SK-N-SH (cell line): ENCODE measurements at regions not wholly inside any gene's neighbourhood (a gene's known extent, or its start where the extent isn't known, plus 50 kb on each side); places are given as distances from the start of the nearest gene placed in this dataset.

Experiments used
- CTCF ChIA-PET: fragments of 300-600, 350-600 bp; formaldehyde crosslinking; extraction: SDS; loops from one replicate; lab custom pipeline; 2021; lab: Yijun Ruan, JAX
- POLR2A ChIA-PET: fragments of 350-600 bp; sonication (Branson Sonifier 250); formaldehyde crosslinking; extraction: SDS; loops from one replicate; lab custom pipeline; 2020; ENCODE audit warnings: antibody characterized with exemption, inconsistent platforms; lab: Yijun Ruan, JAX
- DNase-seq: peaks from one replicate; pipeline ENCODE4 v3.0.0; 2012
- H2AFZ ChIP-seq: fragments of 200-600 bp; sonication (generic); 2 replicates; pipeline ENCODE4 v1.8.1; 2016; ENCODE audit warnings: antibody characterized with exemption, mild to moderate bottlenecking, low read depth
- H3F3A ChIP-seq: fragments of 200-600 bp; sonication (generic); replicated peaks from 2 replicates; pipeline ENCODE3; 2016; ENCODE audit warnings: antibody characterized with exemption, mild to moderate bottlenecking; ENCODE audit not compliant: insufficient read depth
- H3K27ac ChIP-seq, 2 experiments: fragments of 200-500 bp in 1 of 2; fragments of 200-600 bp in 1 of 2; sonication (Bioruptor generic) in 1 of 2; sonication (generic), shearing (Covaris generic) in 1 of 2; 2 replicates each; pipeline versions ENCODE4 v1.5.1 to v1.6.1; 2014 to 2016; ENCODE audit warnings: low read depth in 2 of 2, inconsistent platforms in 1 of 2, low read length in 1 of 2, mild to moderate bottlenecking in 1 of 2, mixed read lengths in 1 of 2
- H3K27me3 ChIP-seq: fragments of 200-600 bp; sonication (generic), shearing (Covaris generic); 2 replicates; pipeline ENCODE4 v1.6.1; 2016; ENCODE audit warnings: mixed run types; ENCODE audit not compliant: insufficient read depth
- H3K36me3 ChIP-seq, 2 experiments: fragments of 200-500 bp in 1 of 2; fragments of 200-600 bp in 1 of 2; sonication (Bioruptor generic) in 1 of 2; sonication (generic) in 1 of 2; replicated peaks in 1 of 2; 2 replicates each; pipeline versions ENCODE3 to v1.5.1; 2014 to 2016; ENCODE audit warnings: low read length in 1 of 2, mild to moderate bottlenecking in 1 of 2; ENCODE audit not compliant: insufficient read depth in 2 of 2, control insufficient read depth in 1 of 2
- H3K4me1 ChIP-seq, 2 experiments: fragments of 200-500 bp in 1 of 2; fragments of 200-600 bp in 1 of 2; sonication (Bioruptor generic) in 1 of 2; sonication (generic), shearing (Covaris generic) in 1 of 2; 2 replicates each; pipeline versions ENCODE4 v1.5.1 to v1.6.1; 2014 to 2016; ENCODE audit warnings: low read depth in 1 of 2, low read length in 1 of 2, mixed run types in 1 of 2; ENCODE audit not compliant: insufficient read depth in 2 of 2, control insufficient read depth in 1 of 2
- H3K4me2 ChIP-seq: fragments of 200-600 bp; sonication (generic), shearing (Covaris generic); 2 replicates; pipeline ENCODE4 v1.6.1; 2017; ENCODE audit warnings: mixed run types
- H3K4me3 ChIP-seq, 2 experiments: fragments of 200-500 bp in 1 of 2; fragments of 200-600 bp in 1 of 2; sonication (Bioruptor generic) in 1 of 2; sonication (generic), shearing (Covaris generic) in 1 of 2; 2 replicates each; pipeline versions ENCODE4 v1.5.1 to v1.8.1; 2014 to 2016; ENCODE audit warnings: low read depth in 2 of 2, inconsistent platforms in 1 of 2, low read length in 1 of 2, mild to moderate bottlenecking in 1 of 2, mixed read lengths in 1 of 2, moderate library complexity in 1 of 2
- H3K79me2 ChIP-seq: fragments of 200-600 bp; sonication (generic); 2 replicates; pipeline ENCODE4 v1.8.1; 2017; ENCODE audit warnings: mild to moderate bottlenecking; ENCODE audit not compliant: insufficient read depth
- H3K9ac ChIP-seq: fragments of 200-600 bp; sonication (generic); 2 replicates; pipeline ENCODE4 v1.6.1; 2017; ENCODE audit warnings: mixed run types
- H3K9me2 ChIP-seq: fragments of 200-600 bp; sonication (generic); 2 replicates; pipeline ENCODE4 v1.6.1; 2017; ENCODE audit warnings: mixed run types
- H3K9me3 ChIP-seq: fragments of 200-600 bp; sonication (generic); 2 replicates; pipeline ENCODE4 v1.6.1; 2017; ENCODE audit warnings: mixed run types, mild to moderate bottlenecking, moderate library complexity
- H4K20me1 ChIP-seq: fragments of 200-600 bp; sonication (generic); 2 replicates; pipeline ENCODE4 v1.6.1; 2017; ENCODE audit warnings: mild to moderate bottlenecking, mixed run types; ENCODE audit not compliant: insufficient read depth
- CHD2 ChIP-seq: fragments of 150-350 bp; IDR thresholded peaks from 2 replicates; pipeline ENCODE4 v1.6.1; 2018; ENCODE audit warnings: low read length; ENCODE audit not compliant: partially characterized antibody
- EP300 ChIP-seq, 2 experiments: IDR thresholded peaks; 2 replicates each; pipeline versions ENCODE4 v1.4.0 to v1.6.1; 2012; ENCODE audit warnings: borderline replicate concordance in 1 of 2, low read depth in 1 of 2, low read length in 1 of 2
- FOXJ3 ChIP-seq: sonication (generic); formaldehyde crosslinking; IDR thresholded peaks from 2 replicates; pipeline ENCODE4 v1.5.1; 2020; ENCODE audit warnings: mild to moderate bottlenecking, missing genetic modification reagents
- GABPA ChIP-seq: IDR thresholded peaks from 2 replicates; pipeline ENCODE4 v1.4.0; 2012; ENCODE audit warnings: low read depth, mild to moderate bottlenecking
- JUND ChIP-seq: IDR thresholded peaks from 2 replicates; pipeline ENCODE4 v1.4.0; 2012
- MEF2A ChIP-seq: IDR thresholded peaks from 2 replicates; pipeline ENCODE4 v1.4.0; 2012; ENCODE audit warnings: low read depth, borderline replicate concordance
- NFIC ChIP-seq: IDR thresholded peaks from 2 replicates; pipeline ENCODE4 v1.4.0; 2012; ENCODE audit warnings: borderline replicate concordance
- RXRA ChIP-seq: IDR thresholded peaks from 2 replicates; pipeline ENCODE4 v1.4.0; 2012; ENCODE audit warnings: low read depth, mild to moderate bottlenecking, borderline replicate concordance
- SIN3A ChIP-seq: IDR thresholded peaks from 2 replicates; pipeline ENCODE4 v1.6.1; 2012; ENCODE audit warnings: low read depth, mild to moderate bottlenecking, low read length, moderate library complexity, borderline replicate concordance
- SMC3 ChIP-seq: IDR thresholded peaks from 2 replicates; pipeline ENCODE4 v1.6.1; 2012; ENCODE audit warnings: low read depth, low read length, improper control_type of control experiment
- TEAD4 ChIP-seq: IDR thresholded peaks from 2 replicates; pipeline ENCODE4 v1.4.0; 2012; ENCODE audit warnings: mild to moderate bottlenecking, borderline replicate concordance; ENCODE audit not compliant: insufficient read depth
- WGBS: methylation state at CpG from one replicate; pipeline ENCODE4 v1.1.6; 2017; ENCODE audit warnings: low lambda C conversion rate; 5-methylcytosine and 5-hydroxymethylcytosine counted together
- TF ChIP-seq, protein P1 (sequence below): fragments of 150-350 bp; IDR thresholded peaks from 2 replicates; pipeline ENCODE4 v1.6.1; 2017; ENCODE audit warnings: antibody characterized with exemption, low read length, low read depth, borderline replicate concordance
- TF ChIP-seq, protein P2 (sequence below): fragments of 150-350 bp; IDR thresholded peaks from 2 replicates; pipeline ENCODE4 v1.6.1; 2016; ENCODE audit warnings: mild to moderate bottlenecking, low read depth, low read length
- TF ChIP-seq, protein P3 (sequence below): fragments of 200-600 bp; sonication (generic); IDR thresholded peaks from 2 replicates; pipeline ENCODE4 v1.6.1; 2017; ENCODE audit warnings: antibody characterized with exemption, mild to moderate bottlenecking, moderate library complexity
- TF ChIP-seq, protein P4 (sequence below): IDR thresholded peaks from 2 replicates; pipeline ENCODE4 v1.4.0; 2012; ENCODE audit warnings: low read depth
- TF ChIP-seq, protein P5 (sequence below): IDR thresholded peaks from 2 replicates; pipeline ENCODE4 v1.4.0; 2012; ENCODE audit warnings: low read depth, borderline replicate concordance

DNA sequence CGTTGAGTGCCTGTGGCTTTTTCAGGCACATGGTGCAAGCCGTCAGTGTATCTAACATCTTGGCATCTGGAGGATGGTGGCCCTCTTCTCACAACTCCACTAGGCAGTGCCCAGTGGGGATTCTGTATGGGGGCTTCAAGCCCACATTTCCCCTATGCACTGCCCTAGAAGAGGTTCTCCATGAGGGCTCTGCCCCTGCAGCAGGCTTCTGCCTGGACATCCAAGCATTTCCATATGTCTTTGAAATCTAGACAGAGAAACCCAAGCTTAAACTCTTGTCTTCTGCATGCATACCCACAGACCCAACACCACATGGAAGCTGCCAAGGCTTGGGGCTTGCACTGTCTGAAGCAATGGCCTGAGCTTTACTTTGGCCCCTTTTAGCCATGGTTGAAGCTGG is 146.4 kb downstream of the ARL4A start:
- no peaks in the 10 kb centered on the region for H3K9me3 ChIP-seq
- no peaks in the 10 kb centered on the region for H3K4me1 ChIP-seq
- H3K27me3 ChIP-seq = no peaks in the 10 kb centered on the region
- H3K9me2 ChIP-seq = no peaks in the 10 kb centered on the region
- DNase-seq = no peak
- H3K79me2 ChIP-seq = no peaks in the 10 kb centered on the region
- TF ChIP-seq GABPA (no peak), EP300 (IDR thresholded peaks at IDR 0.05; ENCODE audit: borderline replicate concordance in 1 of 2, low read depth in 1 of 2, low read length in 1 of 2) (no peak), SMC3 (no peak), FOXJ3 (CRISPR knock-in tag) (no peak), JUND (no peak), CHD2 (no peak), NFIC (no peak), SIN3A (no peak), RXRA (no peak), TEAD4 (no peak), MEF2A (no peak)
- TF ChIP-seq, protein P1, sequence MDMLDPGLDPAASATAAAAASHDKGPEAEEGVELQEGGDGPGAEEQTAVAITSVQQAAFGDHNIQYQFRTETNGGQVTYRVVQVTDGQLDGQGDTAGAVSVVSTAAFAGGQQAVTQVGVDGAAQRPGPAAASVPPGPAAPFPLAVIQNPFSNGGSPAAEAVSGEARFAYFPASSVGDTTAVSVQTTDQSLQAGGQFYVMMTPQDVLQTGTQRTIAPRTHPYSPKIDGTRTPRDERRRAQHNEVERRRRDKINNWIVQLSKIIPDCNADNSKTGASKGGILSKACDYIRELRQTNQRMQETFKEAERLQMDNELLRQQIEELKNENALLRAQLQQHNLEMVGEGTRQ = no peak
- TF ChIP-seq, protein P2, sequence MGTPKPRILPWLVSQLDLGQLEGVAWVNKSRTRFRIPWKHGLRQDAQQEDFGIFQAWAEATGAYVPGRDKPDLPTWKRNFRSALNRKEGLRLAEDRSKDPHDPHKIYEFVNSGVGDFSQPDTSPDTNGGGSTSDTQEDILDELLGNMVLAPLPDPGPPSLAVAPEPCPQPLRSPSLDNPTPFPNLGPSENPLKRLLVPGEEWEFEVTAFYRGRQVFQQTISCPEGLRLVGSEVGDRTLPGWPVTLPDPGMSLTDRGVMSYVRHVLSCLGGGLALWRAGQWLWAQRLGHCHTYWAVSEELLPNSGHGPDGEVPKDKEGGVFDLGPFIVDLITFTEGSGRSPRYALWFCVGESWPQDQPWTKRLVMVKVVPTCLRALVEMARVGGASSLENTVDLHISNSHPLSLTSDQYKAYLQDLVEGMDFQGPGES = no peak
- TF ChIP-seq, protein P3, sequence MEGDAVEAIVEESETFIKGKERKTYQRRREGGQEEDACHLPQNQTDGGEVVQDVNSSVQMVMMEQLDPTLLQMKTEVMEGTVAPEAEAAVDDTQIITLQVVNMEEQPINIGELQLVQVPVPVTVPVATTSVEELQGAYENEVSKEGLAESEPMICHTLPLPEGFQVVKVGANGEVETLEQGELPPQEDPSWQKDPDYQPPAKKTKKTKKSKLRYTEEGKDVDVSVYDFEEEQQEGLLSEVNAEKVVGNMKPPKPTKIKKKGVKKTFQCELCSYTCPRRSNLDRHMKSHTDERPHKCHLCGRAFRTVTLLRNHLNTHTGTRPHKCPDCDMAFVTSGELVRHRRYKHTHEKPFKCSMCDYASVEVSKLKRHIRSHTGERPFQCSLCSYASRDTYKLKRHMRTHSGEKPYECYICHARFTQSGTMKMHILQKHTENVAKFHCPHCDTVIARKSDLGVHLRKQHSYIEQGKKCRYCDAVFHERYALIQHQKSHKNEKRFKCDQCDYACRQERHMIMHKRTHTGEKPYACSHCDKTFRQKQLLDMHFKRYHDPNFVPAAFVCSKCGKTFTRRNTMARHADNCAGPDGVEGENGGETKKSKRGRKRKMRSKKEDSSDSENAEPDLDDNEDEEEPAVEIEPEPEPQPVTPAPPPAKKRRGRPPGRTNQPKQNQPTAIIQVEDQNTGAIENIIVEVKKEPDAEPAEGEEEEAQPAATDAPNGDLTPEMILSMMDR = no peak
- TF ChIP-seq, protein P4, sequence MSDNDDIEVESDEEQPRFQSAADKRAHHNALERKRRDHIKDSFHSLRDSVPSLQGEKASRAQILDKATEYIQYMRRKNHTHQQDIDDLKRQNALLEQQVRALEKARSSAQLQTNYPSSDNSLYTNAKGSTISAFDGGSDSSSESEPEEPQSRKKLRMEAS = no peak
- TF ChIP-seq, protein P5, sequence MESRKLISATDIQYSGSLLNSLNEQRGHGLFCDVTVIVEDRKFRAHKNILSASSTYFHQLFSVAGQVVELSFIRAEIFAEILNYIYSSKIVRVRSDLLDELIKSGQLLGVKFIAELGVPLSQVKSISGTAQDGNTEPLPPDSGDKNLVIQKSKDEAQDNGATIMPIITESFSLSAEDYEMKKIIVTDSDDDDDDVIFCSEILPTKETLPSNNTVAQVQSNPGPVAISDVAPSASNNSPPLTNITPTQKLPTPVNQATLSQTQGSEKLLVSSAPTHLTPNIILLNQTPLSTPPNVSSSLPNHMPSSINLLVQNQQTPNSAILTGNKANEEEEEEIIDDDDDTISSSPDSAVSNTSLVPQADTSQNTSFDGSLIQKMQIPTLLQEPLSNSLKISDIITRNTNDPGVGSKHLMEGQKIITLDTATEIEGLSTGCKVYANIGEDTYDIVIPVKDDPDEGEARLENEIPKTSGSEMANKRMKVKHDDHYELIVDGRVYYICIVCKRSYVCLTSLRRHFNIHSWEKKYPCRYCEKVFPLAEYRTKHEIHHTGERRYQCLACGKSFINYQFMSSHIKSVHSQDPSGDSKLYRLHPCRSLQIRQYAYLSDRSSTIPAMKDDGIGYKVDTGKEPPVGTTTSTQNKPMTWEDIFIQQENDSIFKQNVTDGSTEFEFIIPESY = no peak
- H4K20me1 ChIP-seq = no peaks in the 10 kb centered on the region
- POLR2A ChIA-PET = no interaction called here
- H3K36me3 ChIP-seq = no peaks in the 10 kb centered on the region
- no peaks in the 10 kb centered on the region for H3F3A ChIP-seq
- H2AFZ ChIP-seq = no peak overlapping the region
- CTCF ChIA-PET = no interaction called here
- 9% methylated on average over 2 of the region's 2 CpGs for WGBS
- H3K9ac ChIP-seq = no peak overlapping the region
- H3K4me3 ChIP-seq = no peak overlapping the region
- no peak overlapping the region for H3K27ac ChIP-seq
- no peak overlapping the region for H3K4me2 ChIP-seq
